HG03175 (cell line): ENCODE measurements at regions not wholly inside any gene's neighbourhood (a gene's known extent, or its start where the extent isn't known, plus 50 kb on each side); places are given as distances from the start of the nearest gene placed in this dataset.

Source experiments
- ATAC-seq: cut with Tn5 transposase; IDR thresholded peaks from one replicate; pipeline ENCODE4 v1.9.1; 2021; ENCODE audit warnings: mild to moderate bottlenecking, moderate library complexity; ENCODE audit not compliant: unreplicated experiment

- ATAC-seq, result peak; percentile 60
These were observed 268.7 kb downstream of the MZT1 start for GRCh38 chr13:72458701-72459100.

- no peak for ATAC-seq
These were observed 270.3 kb downstream of the MZT1 start for GRCh38 chr13:72457151-72457550.

DNA sequence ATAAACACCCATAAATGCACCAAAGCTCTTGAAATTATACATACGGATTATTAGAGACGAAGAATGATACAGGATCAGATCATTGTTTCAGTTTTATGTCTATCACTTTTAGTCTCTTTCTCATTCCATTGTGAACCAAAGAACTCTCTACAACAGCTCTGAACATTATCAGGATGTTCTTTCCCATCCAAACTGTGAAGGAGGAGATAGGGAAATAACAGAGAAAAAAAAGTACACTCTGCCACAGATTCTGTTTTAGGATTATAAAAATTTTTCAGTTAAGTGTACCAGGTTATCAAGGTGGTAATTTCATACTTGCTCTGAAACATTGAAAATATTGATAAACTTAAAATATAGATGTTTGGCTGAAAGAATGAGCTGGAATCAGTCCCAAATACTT is 270.9 kb downstream of the MZT1 start:
- no peak for ATAC-seq

- ATAC-seq, result no peak
These were observed 274.3 kb downstream of the MZT1 start for GRCh38 chr13:72453161-72453560.

GRCh38 chr13:72448082-72448481 is 279.3 kb downstream of the MZT1 start:
- no peak for ATAC-seq

GRCh38 chr13:72444999-72445398 is 282.4 kb downstream of the MZT1 start:
- ATAC-seq, result no peak

- no peak for ATAC-seq
These were observed 290.0 kb downstream of the MZT1 start for GRCh38 chr13:72437458-72437857.

DNA sequence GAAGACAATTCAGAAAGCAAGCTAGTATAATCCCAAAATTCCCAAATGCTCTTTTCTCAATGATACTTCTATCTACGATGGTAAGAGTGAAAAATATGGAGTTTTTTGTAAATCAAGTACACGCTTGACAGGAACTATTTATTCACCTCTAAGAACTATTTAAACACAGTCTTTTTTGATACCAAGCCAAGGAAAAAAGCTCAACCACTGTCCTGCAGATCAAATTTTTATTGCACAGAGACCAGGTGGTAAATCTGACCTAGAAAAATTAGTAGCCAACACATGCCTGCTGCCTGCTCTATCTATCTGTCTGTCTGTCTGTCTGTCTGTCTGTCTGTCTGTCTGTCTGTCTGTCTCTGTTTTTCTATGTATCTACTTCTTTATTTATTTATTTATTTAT is 292.2 kb downstream of the MZT1 start:
- no peak for ATAC-seq

- no peak for ATAC-seq
These were observed 295.3 kb downstream of the MZT1 start for GRCh38 chr13:72431981-72432682.

DNA sequence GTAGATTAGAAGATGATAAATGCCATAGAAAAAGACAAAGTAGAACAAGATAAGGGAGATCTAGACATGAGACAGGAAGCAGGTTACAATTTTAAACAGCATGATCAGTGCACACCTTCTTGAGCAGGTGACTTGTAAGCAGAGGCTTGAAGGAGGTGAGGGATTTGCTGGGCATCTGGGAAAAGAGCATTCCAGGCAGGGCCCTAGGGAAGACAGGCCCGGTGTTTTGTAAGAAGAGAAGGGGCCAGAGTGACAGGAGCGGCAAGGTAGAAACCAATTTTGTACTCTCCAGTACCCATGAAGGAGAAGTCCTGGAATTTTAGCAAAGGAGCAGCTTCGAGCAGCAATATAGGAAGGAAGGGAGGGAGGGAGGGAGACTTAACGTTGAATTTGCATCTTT is 296.5 kb downstream of the MZT1 start:
- ATAC-seq, result no peak

- ATAC-seq, result no peak
These were observed 299.5 kb downstream of the MZT1 start for GRCh38 chr13:72427757-72428528.

- no peak for ATAC-seq
These were observed 303.4 kb downstream of the MZT1 start for GRCh38 chr13:72424059-72424458.

DNA sequence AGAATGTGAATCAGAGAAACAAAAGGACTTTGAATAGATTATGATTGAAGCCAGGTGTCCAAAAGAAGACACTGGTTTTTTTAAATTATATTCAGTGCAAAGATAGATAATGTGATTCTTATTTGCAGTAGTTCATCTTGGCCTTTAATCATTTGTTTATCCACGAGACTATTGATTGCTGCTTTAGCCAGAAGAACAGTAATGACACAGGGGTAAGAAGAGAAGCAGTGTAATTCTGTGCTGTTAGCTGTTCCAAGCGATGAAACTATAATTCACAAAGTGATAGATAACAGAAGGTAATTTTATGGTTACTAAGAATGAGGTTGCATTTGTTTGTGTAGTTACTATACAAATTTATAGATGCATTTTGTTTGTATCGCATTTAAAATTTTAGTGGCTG is 311.6 kb downstream of the MZT1 start:
- no peak for ATAC-seq

GRCh38 chr13:72412481-72412880 is 314.9 kb downstream of the MZT1 start:
- no peak for ATAC-seq

DNA sequence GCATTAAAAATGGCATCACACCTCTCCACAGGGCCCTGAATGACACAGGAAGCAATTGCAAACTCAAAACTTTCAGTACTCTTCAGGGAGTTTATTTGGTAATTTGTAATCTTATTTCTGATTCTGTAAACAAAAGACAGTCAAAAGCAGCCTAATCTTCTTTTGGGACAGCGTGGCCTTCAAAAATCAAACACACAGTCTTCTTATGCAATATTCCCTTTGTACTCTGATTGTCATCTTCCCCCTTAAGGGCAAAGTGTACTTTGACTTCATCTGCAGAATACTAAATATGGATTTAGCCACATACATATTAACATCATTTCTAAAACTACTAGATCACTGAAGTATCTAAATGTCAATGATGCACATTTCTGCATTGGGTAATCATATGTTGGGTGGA is 322.0 kb downstream of the MZT1 start:
- no peak for ATAC-seq

DNA sequence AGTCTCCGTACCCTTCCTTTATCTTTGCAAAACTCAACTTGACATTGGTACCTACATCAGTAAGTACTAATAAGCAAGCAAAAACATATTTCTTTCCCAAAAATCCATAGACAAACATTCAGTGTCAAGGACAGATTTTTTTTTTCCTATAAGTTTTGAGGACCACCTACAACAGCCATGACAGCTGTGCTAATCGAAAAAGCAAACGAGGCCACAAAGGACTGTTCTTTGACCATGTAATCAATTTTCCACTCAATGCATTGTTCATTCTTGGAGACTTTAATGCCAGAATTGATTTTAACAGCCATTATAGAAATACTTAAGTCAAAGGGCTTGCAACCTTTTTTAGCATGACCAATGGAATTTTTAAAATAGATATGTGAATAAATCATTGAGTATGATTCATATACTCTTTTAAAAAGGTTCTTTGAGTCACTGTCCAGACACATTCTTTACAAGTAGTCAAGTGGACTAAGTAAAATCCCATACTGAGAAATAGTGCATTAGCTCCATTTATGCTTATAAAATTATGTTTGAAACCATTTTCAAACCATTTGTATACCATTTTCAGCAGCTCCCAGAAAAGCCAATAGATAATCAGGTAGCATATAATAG is 323.9 kb downstream of the MZT1 start:
- no peak for ATAC-seq

DNA sequence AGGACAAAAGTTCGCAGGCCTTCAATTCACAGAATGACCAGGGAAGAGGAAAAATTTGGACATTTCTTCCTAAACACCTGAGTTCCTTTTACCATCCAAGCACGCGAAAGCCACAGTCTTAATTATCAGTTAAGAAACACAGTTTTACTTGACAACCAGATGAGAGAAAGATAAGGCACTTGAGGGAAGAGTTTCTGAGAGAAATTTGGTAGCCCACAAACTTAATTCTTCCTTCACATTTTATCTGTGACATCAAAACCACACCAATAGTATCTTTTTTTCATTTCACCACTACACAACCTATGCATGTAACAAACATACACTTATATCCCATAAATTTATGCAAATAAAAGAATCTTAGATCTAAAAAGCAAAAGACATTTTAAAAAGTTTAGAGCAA is 326.6 kb downstream of the MZT1 start:
- no peak for ATAC-seq

GRCh38 chr13:72399351-72399750 is 328.1 kb downstream of the MZT1 start:
- ATAC-seq, result no peak

- ATAC-seq, result no peak
These were observed 330.2 kb downstream of the MZT1 start for GRCh38 chr13:72397265-72397664.

- no peak for ATAC-seq
These were observed 336.5 kb downstream of the MZT1 start for GRCh38 chr13:72390909-72391308.

DNA sequence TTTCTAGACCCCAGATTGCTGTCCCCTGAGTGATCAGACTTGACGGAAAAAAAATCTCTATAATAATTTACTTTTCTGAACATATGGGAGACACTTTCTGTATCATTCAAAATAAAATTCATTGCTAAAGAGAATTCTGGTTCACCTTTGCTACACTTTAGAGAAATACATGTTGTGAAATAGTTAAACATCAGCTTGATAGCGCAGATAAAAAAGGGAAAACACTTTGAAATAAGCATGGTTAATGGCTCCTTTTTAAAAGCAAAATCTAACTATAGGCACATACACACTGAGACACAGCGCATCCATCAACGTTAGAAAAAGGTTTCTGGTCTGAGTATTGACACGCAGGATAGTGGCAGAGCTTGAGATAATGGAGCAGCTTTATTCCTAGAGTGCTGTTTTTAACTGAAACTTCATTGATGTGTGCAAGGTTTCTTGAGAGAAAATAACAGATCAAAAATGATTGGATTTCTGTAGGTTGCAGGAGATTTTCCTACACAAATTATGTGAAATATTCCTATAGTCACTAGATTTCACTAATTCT is 341.2 kb downstream of the MZT1 start:
- ATAC-seq, result no peak

- no peak for ATAC-seq
These were observed 342.6 kb downstream of the MZT1 start for GRCh38 chr13:72384879-72385278.
